DMS153 treated with DMSO at 0.1 percent for 48 hours (cell line): ENCODE measurements at regions not wholly inside any gene's neighbourhood (a gene's known extent, or its start where the extent isn't known, plus 50 kb on each side); places are given as distances from the start of the nearest gene placed in this dataset.
"Not testable (repeated sequence)": the region's sequence is repeated elsewhere in the genome, so short reads cannot be mapped to it uniquely, and the experiment has no call there.

Experiments
- DNase-seq: peaks from one replicate; lab custom pipeline; 2025; ENCODE audit not compliant: unreplicated experiment; lab: John Stamatoyannopoulos, UW

- DNase-seq = no peak
Observed at GRCh38 chr13:37175996-37176395, 70.5 kb upstream of the CSNK1A1L start.

GRCh38 chr13:37173214-37173613 is 67.8 kb upstream of the CSNK1A1L start:
- DNase-seq = no peak

GRCh38 chr13:37172226-37172625 is 66.8 kb upstream of the CSNK1A1L start:
- not testable (repeated sequence) for DNase-seq

- DNase-seq = no peak
Observed at GRCh38 chr13:37168926-37169325, 63.5 kb upstream of the CSNK1A1L start.

- no peak for DNase-seq
Observed at GRCh38 chr13:37168151-37168550, 62.7 kb upstream of the CSNK1A1L start.

GRCh38 chr13:37164635-37165034 is 59.2 kb upstream of the CSNK1A1L start:
- no peak for DNase-seq

- no peak for DNase-seq
Observed at GRCh38 chr13:37163641-37164265, 58.3 kb upstream of the CSNK1A1L start.

- no peak for DNase-seq
Observed at GRCh38 chr13:37158481-37158880, 53.0 kb upstream of the CSNK1A1L start.

- not testable (repeated sequence) for DNase-seq
Observed at GRCh38 chr13:37155613-37156097, 50.2 kb upstream of the CSNK1A1L start.
